AG09319 (cell line): ENCODE measurements at regions not wholly inside any gene's neighbourhood (a gene's known extent, or its start where the extent isn't known, plus 50 kb on each side); places are given as distances from the start of the nearest gene placed in this dataset.
A peak's percentile ranks its signal among the peaks of the same experiment; 100 is the strongest.

Experiments used
- DNase-seq: peaks from one replicate; pipeline ENCODE4 v3.0.0-alpha.2; 2010; ENCODE audit warnings: low read depth; ENCODE audit errors: extremely low read depth
- TF ChIP-seq, protein P1 (sequence below): IDR thresholded peaks from 2 replicates; pipeline ENCODE4 v1.5.1; 2011; ENCODE audit warnings: low read depth, mild to moderate bottlenecking, inconsistent platforms, low read length, moderate library complexity

GRCh38 chr17:71251951-71252350 lies 868.9 kb upstream of the SOX9 start:
- TF ChIP-seq, protein P1, sequence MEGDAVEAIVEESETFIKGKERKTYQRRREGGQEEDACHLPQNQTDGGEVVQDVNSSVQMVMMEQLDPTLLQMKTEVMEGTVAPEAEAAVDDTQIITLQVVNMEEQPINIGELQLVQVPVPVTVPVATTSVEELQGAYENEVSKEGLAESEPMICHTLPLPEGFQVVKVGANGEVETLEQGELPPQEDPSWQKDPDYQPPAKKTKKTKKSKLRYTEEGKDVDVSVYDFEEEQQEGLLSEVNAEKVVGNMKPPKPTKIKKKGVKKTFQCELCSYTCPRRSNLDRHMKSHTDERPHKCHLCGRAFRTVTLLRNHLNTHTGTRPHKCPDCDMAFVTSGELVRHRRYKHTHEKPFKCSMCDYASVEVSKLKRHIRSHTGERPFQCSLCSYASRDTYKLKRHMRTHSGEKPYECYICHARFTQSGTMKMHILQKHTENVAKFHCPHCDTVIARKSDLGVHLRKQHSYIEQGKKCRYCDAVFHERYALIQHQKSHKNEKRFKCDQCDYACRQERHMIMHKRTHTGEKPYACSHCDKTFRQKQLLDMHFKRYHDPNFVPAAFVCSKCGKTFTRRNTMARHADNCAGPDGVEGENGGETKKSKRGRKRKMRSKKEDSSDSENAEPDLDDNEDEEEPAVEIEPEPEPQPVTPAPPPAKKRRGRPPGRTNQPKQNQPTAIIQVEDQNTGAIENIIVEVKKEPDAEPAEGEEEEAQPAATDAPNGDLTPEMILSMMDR = no peak
- peak; percentile 77 for DNase-seq

DNA sequence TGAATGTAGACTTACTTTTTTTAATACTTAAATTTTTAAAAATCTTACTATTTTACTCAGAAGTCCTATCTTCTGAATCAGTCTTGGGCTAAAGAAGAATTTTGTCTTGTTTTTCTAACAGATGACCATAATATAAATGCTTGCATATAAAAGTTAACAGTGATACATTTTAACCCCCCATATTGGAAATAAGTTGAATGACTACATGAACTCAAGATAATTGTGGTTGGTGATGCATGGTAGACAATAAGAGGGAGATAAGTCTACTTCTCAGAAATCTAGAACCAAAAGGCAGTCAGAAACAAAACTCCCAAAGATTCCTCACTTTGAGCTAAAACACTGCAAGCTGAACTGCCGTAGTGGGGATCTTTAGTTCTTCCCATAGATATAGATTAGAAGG lies 868.4 kb upstream of the SOX9 start:
- DNase-seq = no peak
- TF ChIP-seq, protein P1 = no peak

DNA sequence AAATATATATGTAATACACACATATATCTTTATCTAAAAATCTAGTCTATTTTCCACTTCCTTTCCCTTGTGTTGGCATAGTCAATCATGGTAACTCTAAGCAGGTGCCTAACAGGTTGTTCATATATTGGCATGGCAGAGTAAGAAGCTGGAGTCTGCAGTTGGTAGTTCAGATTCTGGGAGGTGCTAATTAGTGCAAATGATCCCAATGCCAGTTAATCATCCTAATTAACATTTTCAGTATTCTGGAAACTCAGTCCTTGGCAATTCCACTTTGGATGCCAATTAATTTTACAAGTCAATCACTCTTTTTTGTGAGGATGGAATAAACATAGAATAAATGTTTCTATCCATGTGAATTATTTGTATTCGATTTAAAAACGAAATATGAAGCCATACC lies 863.7 kb upstream of the SOX9 start:
- no peak for DNase-seq
- TF ChIP-seq, protein P1 = no peak

GRCh38 chr17:71260366-71260940 lies 860.4 kb upstream of the SOX9 start:
- TF ChIP-seq, protein P1 = no peak
- DNase-seq = no peak

DNA sequence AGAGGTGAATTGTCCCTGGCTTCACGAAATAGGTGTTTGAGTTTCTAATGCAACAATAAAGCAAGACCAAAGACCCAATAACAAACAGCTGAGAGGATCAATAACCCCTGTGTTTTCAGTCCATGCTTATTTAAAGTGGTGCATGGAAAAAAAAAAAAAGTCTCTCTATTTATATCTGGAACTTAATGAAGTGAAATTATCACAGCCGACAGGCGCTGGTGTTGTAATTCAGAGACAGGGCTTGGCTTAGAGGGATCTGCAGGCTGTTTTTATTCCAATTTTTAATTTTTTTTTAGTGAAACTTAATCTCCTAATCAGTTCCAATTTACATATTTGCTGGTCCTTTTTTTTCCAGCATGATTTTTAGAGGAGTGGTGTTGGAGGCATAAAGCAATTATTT lies 858.2 kb upstream of the SOX9 start:
- DNase-seq = no peak
- TF ChIP-seq, protein P1 = no peak

GRCh38 chr17:71267668-71268067 lies 853.2 kb upstream of the SOX9 start:
- DNase-seq = no peak
- TF ChIP-seq, protein P1 = no peak

DNA sequence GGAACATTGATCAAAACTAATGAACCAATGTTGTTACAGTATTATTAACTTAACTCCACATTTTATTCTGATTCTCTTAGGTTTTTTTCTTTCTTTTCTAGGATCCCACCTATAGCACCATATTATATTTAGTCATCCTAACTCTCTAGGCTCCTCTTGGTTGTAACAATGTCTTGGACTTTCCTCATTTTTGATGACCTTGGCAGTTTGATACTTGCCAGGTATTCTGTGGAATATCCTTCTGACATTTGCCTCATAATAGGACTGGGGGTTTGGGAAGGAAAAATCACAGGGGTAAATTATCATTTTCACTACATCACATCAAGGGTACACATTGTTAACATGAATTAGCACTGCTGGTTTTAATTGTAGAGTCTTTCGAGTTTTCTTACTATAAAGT lies 851.6 kb upstream of the SOX9 start:
- TF ChIP-seq, protein P1 = no peak
- no peak for DNase-seq
